ENCODE measurements at regions not wholly inside any gene's neighbourhood (a gene's known extent, or its start where the extent isn't known, plus 50 kb on each side); places are given as distances from the start of the nearest gene placed in this dataset.

GRCh38 chr9:13383216-13383615 lies 103.7 kb upstream of the MPDZ start:
- H3K4me3 ChIP-seq (ENCODE audit: low read depth, low read length), result no peak overlapping the region
- TF ChIP-seq CTCF (conservative IDR thresholded peaks at IDR 0.05; ENCODE audit: low read depth, low read length), result no peak
- DNase-seq (ENCODE audit: low read depth), result no peak

- DNase-seq (ENCODE audit: low read depth), result no peak
Observed at GRCh38 chr9:13382595-13382994, 103.1 kb upstream of the MPDZ start.

GRCh38 chr9:13380903-13381302 lies 101.4 kb upstream of the MPDZ start:
- H3K4me3 ChIP-seq (ENCODE audit: low read depth, low read length), result no peak overlapping the region
- TF ChIP-seq CTCF (conservative IDR thresholded peaks at IDR 0.05; ENCODE audit: low read depth, low read length), result no peak
- no peak for DNase-seq (ENCODE audit: low read depth)

More at GRCh38 chr9:13382595-13382994, 103.1 kb upstream of the MPDZ start:
- no peak for TF ChIP-seq CTCF (conservative IDR thresholded peaks at IDR 0.05; ENCODE audit: low read depth, low read length)
- no peak overlapping the region for H3K4me3 ChIP-seq (ENCODE audit: low read depth, low read length)

GRCh38 chr9:13378154-13378553 lies 98.7 kb upstream of the MPDZ start:
- peak; percentile 8 for DNase-seq (ENCODE audit: low read depth)
- TF ChIP-seq CTCF (conservative IDR thresholded peaks at IDR 0.05; ENCODE audit: low read depth, low read length), result no peak
- no peak overlapping the region for H3K4me3 ChIP-seq (ENCODE audit: low read depth, low read length)

- peak; percentile 5 for DNase-seq (ENCODE audit: low read depth)
- no peak for TF ChIP-seq CTCF (conservative IDR thresholded peaks at IDR 0.05; ENCODE audit: low read depth, low read length)
- no peak overlapping the region for H3K4me3 ChIP-seq (ENCODE audit: low read depth, low read length)
Observed at GRCh38 chr9:13377171-13377925, 97.9 kb upstream of the MPDZ start.

GRCh38 chr9:13372510-13372909 lies 93.0 kb upstream of the MPDZ start:
- DNase-seq (ENCODE audit: low read depth), result no peak
- TF ChIP-seq CTCF (conservative IDR thresholded peaks at IDR 0.05; ENCODE audit: low read depth, low read length), result no peak
- H3K4me3 ChIP-seq (ENCODE audit: low read depth, low read length), result no peak overlapping the region

GRCh38 chr9:13369431-13369830 lies 89.9 kb upstream of the MPDZ start:
- peak; percentile 10 for DNase-seq (ENCODE audit: low read depth)
- H3K4me3 ChIP-seq (ENCODE audit: low read depth, low read length), result no peak overlapping the region
- TF ChIP-seq CTCF (conservative IDR thresholded peaks at IDR 0.05; ENCODE audit: low read depth, low read length), result no peak

Data from choroid plexus epithelial cell (primary cell).